ENCODE measurements at regions not wholly inside any gene's neighbourhood (a gene's known extent, or its start where the extent isn't known, plus 50 kb on each side); places are given as distances from the start of the nearest gene placed in this dataset.

DNA sequence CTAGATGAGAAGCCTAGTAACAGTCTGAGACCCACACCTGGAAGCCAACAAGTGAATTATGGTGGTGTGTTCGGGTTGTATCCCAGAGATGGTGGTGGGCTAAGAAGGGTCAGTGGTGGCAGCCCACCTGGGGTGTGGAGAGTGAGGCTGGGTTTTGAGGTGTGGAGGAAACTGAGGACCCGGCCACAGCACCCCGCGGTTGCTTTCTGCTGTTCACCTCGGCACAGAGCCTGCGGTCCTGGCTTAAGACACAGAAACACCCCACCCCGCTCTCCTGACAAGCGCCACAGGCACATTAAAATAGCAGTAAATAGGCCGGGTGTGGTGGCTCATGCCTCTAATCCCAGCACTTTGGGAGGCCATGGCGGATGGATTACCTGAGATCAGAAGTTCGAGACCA, 395.1 kb downstream of the GLRX3 start:
- TF ChIP-seq, protein P1, sequence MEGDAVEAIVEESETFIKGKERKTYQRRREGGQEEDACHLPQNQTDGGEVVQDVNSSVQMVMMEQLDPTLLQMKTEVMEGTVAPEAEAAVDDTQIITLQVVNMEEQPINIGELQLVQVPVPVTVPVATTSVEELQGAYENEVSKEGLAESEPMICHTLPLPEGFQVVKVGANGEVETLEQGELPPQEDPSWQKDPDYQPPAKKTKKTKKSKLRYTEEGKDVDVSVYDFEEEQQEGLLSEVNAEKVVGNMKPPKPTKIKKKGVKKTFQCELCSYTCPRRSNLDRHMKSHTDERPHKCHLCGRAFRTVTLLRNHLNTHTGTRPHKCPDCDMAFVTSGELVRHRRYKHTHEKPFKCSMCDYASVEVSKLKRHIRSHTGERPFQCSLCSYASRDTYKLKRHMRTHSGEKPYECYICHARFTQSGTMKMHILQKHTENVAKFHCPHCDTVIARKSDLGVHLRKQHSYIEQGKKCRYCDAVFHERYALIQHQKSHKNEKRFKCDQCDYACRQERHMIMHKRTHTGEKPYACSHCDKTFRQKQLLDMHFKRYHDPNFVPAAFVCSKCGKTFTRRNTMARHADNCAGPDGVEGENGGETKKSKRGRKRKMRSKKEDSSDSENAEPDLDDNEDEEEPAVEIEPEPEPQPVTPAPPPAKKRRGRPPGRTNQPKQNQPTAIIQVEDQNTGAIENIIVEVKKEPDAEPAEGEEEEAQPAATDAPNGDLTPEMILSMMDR (IDR thresholded peaks at IDR 0.05; ENCODE audit: insufficient read depth, low read length), result no peak
- TF ChIP-seq, protein P2, sequence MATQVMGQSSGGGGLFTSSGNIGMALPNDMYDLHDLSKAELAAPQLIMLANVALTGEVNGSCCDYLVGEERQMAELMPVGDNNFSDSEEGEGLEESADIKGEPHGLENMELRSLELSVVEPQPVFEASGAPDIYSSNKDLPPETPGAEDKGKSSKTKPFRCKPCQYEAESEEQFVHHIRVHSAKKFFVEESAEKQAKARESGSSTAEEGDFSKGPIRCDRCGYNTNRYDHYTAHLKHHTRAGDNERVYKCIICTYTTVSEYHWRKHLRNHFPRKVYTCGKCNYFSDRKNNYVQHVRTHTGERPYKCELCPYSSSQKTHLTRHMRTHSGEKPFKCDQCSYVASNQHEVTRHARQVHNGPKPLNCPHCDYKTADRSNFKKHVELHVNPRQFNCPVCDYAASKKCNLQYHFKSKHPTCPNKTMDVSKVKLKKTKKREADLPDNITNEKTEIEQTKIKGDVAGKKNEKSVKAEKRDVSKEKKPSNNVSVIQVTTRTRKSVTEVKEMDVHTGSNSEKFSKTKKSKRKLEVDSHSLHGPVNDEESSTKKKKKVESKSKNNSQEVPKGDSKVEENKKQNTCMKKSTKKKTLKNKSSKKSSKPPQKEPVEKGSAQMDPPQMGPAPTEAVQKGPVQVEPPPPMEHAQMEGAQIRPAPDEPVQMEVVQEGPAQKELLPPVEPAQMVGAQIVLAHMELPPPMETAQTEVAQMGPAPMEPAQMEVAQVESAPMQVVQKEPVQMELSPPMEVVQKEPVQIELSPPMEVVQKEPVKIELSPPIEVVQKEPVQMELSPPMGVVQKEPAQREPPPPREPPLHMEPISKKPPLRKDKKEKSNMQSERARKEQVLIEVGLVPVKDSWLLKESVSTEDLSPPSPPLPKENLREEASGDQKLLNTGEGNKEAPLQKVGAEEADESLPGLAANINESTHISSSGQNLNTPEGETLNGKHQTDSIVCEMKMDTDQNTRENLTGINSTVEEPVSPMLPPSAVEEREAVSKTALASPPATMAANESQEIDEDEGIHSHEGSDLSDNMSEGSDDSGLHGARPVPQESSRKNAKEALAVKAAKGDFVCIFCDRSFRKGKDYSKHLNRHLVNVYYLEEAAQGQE (IDR thresholded peaks at IDR 0.05; ENCODE audit: insufficient replicate concordance, low read depth), result no peak
